ENCODE measurements at regions not wholly inside any gene's neighbourhood (a gene's known extent, or its start where the extent isn't known, plus 50 kb on each side); places are given as distances from the start of the nearest gene placed in this dataset.

DNA sequence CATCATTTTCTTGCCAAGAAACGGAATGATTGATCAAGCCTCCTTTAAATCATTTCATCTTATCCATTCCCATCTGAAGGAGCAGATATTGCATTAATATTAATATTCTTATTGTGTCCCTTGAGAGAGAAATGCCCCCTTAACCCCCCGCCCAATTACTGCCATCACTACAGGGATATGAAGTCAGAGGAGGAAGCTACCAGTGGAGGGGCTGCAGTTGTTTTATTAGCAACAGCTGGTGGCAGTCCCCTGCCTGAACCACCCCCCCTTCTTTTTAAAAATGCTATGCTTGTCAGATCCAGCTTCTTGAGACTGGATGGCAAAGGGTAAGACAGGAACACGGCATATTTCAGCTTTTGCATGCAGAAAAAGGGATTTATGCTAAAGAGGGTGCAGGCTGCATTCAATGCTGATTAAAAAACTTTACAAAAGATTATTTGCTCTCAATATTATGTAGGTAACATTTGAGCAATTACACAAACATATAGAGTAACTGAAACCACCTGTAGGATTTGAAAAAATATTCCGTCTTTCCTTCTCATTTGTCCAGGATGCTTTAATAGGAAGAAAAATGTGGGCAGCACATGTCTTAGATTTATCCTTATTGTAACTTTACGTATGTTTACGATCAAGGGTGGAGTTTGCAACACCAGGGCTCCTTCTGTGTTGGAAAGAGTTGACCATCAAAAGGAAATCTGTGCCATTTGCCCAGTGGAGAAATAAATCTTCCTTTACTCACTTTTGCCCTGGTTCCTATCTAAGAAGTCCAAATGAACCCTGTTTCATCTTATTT is 77.7 kb downstream of the ZBTB18 start:
- TF ChIP-seq POLR2A (IDR thresholded peaks at IDR 0.05) = no peak
- TF ChIP-seq CTCF (IDR thresholded peaks at IDR 0.05) = no peak
